LHCN-M2 (cell line): ENCODE measurements at regions not wholly inside any gene's neighbourhood (a gene's known extent, or its start where the extent isn't known, plus 50 kb on each side); places are given as distances from the start of the nearest gene placed in this dataset.
A peak's percentile ranks its signal among the peaks of the same experiment; 100 is the strongest.

Source experiments
- DNase-seq: peaks from one replicate; pipeline ENCODE4 v3.0.0-alpha.2; 2012; ENCODE audit warnings: low read depth

GRCh38 chr16:59740858-59741257 lies 1006.7 kb upstream of the GOT2 start:
- peak; percentile 35 for DNase-seq

- no peak for DNase-seq
Measured at GRCh38 chr16:59737274-59737673, 1003.2 kb upstream of the GOT2 start.

DNA sequence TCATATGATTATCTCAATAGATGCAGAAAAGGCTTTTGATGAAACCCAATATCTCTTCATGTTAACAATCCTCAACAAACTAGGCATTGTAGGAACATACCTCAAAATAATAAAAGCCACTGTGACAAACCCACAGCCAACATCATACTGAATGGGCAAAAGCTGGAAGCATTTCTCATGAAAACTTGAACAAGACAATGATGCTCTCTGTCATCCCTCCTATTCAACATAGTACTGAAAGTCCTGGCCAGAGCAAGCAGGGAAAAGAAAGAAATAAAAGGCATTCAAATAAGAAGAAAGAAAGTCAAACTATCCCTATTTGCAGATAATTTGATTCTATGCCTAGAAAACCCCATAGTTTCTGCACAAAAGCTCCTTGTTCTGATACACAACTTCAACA lies 999.2 kb upstream of the GOT2 start:
- no peak for DNase-seq

GRCh38 chr16:59729613-59730012 lies 995.5 kb upstream of the GOT2 start:
- no peak for DNase-seq

GRCh38 chr16:59719121-59719520 lies 985.0 kb upstream of the GOT2 start:
- peak; percentile 6 for DNase-seq

GRCh38 chr16:59707436-59708226 lies 973.5 kb upstream of the GOT2 start:
- no peak for DNase-seq

GRCh38 chr16:59701963-59702930 lies 968.1 kb upstream of the GOT2 start:
- DNase-seq = peak; percentile 14

- no peak for DNase-seq
Measured at GRCh38 chr16:59699786-59700185, 965.7 kb upstream of the GOT2 start.

- peak; percentile 87 for DNase-seq
Measured at GRCh38 chr16:59698346-59699020, 964.4 kb upstream of the GOT2 start.

GRCh38 chr16:59697761-59698160 lies 963.6 kb upstream of the GOT2 start:
- DNase-seq = peak; percentile 24

GRCh38 chr16:59697236-59697635 lies 963.1 kb upstream of the GOT2 start:
- peak; percentile 34 for DNase-seq

- DNase-seq = no peak
Measured at GRCh38 chr16:59696495-59696894, 962.4 kb upstream of the GOT2 start.

DNA sequence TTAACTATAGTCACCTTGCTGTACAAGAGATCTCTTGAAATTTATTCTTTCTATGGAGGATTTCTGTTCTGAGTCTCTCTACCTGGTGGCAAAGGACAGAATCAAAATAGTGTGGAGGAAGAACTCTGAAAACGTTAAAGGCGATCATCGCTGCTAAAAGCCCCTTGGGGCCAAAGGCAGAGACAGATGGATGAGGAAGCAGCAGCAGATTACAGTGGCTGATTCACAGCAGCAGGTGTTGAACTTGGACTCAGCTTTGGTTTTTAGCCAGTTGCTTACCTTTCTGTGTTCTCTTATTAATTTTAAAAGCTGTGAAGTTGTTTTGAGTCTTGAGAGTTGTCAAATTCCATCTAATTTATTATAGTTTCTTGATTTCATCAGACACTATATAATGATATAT lies 956.1 kb upstream of the GOT2 start:
- peak; percentile 54 for DNase-seq

DNA sequence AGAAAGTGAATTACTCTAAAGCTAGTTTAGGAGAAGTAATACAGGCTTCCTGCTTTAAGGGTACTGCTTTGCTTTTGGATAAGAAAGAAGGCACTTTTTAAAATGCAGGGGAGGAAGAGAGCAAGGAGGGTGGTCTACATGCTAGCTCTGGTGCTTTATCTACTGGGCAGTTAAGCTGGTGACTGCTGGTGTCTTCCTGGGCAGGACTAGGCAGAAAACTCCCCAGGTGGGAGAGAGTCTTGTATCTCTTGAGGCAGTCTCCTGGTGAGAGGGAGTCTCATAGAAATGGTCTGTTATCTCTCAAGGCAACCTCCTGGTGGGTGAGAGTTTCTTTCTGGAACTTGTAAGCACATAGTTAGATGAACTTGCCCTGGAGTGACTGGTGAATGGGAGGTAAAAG lies 953.9 kb upstream of the GOT2 start:
- no peak for DNase-seq

GRCh38 chr16:59686405-59686804 lies 952.3 kb upstream of the GOT2 start:
- DNase-seq = no peak

GRCh38 chr16:59684911-59685310 lies 950.8 kb upstream of the GOT2 start:
- peak; percentile 65 for DNase-seq

- peak; percentile 15 for DNase-seq
Measured at GRCh38 chr16:59683709-59684108, 949.6 kb upstream of the GOT2 start.

GRCh38 chr16:59665618-59666220 lies 931.6 kb upstream of the GOT2 start:
- no peak for DNase-seq

- DNase-seq = no peak
Measured at GRCh38 chr16:59658572-59658971, 924.5 kb upstream of the GOT2 start.

GRCh38 chr16:59655031-59655430 lies 920.9 kb upstream of the GOT2 start:
- no peak for DNase-seq

GRCh38 chr16:59654455-59654854 lies 920.3 kb upstream of the GOT2 start:
- DNase-seq = no peak

DNA sequence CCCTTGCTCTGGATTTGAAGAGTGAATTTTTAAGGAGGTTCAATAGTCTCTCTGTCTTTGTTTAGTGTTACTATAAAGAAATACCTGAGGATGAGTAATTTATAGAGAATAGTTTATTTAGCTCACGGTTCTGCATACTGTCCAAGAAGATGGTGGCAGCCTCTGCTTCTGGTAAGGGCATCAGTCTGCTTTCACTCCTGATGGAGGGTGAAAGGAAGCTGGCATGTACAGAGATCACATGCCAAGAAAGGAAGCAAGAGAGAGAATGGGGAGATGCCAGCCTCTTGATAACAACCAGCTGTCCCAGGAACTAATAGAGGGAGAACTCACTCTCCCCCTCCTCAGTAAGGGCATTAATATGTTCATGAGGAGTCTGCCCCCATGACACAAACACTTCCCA lies 917.5 kb upstream of the GOT2 start:
- DNase-seq = no peak
